ENCODE measurements at regions not wholly inside any gene's neighbourhood (a gene's known extent, or its start where the extent isn't known, plus 50 kb on each side); places are given as distances from the start of the nearest gene placed in this dataset.
A peak's percentile ranks its signal among the peaks of the same experiment; 100 is the strongest.
"Not testable (repeated sequence)": the region's sequence is repeated elsewhere in the genome, so short reads cannot be mapped to it uniquely, and the experiment has no call there.

DNA sequence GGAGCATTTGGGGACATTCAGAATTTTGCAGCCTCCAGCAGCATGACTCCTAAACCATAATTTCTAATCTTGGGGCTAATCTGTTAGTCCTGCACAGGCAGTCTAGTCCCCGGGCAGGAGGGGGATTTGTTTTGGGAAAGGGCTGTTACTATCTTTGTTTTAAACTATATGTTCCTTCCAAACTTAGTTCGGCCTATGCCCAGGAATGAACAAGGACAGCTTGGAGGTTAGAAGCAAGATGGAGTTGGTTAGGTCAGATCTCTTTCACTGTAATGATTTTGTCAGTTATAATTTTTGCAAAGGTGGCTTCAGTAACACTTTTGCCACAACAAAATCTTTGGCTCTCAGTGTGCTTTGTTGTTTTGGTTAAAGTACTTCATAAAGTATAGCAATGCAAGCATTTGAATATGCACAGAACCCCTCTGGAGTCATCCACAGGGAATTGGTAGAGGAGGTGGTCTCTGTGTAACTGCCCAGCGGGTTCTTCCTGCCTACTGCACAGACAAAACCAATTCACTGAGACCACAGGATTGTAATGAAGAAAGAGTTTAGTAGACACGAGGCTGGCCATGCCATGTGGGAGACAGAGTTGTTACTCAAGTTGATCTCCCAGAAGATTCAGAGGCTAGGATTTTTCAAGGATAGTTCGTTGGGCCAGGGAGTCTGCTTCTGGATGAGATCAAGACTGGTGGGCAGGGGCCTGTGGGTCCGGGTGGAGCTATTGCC is 224.1 kb upstream of the MYLIP start:
- DNase-seq (ENCODE audit: low spot score): no peak

DNA sequence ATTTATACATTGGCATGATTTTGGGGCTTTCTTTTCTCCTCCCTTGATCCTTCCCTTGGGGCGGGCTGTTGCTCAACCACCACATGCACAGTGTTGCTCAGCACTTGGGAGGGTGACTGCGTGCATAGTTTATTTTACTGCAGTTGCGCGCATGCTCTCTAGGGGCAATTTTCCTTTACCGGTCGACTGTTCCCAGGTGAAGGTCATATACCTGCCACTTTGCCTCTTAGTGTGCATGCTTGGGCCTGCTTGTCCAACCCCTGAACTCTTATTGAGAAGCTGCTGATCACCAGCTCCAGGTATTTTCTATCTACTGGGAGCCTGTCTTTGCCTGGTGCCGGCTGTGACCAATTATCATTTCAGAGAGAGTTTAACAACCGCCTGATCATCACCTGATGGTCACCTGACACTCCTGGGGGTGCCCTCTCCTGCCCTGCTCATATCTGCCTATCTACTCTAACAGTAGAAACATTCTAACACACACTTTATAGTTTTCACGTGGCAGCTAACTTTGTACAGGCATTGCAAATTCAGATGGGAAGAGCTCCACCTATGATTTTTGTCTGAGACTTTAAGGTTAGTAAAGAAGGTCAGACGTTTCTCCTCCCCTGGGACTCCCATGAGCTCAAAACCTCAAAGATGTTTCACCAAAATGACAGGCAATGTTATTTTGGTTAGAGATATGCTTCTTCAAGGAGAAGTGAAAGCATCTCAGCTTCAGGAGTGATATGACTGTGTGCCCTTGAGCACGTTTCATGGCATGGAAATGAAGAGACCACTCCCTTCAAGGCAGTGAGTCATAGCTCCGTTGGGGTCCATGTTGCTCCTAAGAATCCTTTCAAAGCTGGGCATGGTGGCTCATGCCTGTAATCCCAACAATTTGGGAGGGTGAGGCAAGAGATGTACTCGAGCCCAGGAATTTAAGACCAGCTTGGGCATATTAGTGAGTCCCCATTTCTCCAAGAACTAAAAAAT is 227.5 kb upstream of the MYLIP start:
- DNase-seq (ENCODE audit: low spot score): peak; percentile 55

DNA sequence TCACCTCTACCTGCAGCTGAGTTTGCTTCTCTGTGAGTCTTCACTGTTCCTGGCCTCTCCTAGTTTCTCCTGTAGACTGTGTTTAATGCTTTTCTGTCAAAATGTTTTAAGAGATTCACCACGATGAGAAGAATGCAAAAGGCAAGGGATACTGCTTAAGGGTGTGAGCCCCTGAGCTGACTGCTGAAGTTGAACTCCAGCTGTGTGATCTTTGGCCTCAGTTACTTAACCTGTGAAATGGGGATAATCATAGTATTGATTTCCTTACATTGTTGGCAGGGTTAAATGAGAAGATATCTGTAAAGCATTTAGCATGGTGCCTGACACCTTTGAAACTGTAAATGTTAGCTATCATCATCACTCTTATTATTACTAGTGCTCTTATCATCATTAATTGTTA is 230.2 kb upstream of the MYLIP start:
- no peak for DNase-seq (ENCODE audit: low spot score)

DNA sequence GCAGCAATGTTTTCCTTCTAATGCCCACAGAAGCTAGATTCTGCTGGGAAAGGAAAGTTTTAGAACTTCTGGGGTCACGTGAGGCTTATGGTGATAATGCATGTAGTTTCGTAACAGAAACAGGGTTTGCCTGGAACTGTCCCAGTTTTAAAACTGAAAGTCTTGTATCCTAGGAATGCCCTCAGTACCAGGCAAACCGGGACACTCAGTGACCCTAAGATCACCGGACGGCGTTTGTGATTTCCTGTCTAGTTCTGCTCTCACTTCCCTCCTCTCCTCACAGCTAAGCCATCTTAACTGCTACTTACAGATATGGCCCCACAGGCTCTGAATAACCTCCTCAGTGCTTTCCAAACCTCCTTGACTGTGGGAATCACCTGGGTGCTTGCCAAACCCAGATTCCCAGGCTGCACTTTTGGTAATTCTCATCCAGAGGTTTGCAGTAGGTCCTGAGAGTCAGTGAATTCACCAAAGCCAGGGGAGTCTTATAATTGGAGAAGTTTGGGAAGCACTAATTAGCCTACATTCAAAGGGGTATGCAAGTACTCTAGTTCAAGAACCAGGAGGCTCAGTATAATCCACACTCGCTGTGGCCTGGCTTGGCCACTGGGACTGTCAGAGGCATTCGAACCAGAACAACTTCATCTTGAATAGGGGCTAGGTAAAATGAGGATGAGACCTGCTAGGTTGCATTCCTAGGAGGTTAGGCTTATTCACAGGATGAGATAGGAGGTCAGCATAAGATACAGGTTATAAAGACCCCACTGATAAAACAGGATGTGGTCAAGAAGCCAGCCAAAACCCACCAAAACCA is 231.6 kb upstream of the MYLIP start:
- DNase-seq (ENCODE audit: low spot score): no peak

DNA sequence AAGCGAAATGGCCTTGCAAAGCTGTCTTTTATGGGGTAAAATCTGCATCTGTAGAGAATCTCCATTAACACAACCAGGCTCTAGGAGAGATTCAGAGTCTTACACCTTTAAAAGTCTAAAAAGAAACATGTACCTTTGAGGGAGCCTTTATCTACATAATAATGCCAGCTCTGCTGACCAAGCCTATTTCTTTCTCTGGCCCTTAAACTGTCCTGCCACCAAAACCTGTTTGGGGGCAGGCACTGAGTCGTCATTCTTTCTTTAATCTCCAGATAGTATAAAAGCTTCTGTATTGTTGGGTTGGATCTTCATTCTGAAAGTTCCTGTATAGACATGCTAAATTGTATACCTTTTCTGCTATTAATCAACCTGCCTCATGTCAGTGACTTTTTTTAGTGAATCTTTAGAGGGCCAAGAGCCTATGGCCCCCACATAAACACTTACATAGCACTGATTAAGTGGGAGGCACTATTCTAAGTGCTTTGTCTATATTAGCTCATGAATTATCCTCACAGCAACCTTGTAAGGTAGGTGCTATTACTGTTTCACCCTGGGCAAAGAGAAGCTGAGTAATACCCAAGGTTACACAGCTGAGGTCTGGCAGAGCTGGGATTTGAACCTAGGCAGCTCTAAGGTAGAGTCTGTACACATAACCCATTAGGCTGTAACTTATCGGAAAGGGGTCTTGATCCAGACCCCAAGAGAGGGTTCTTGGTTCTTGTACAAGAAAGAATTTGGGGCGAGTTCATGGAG is 232.3 kb upstream of the DTNBP1 start:
- no peak for DNase-seq (ENCODE audit: low spot score)

DNA sequence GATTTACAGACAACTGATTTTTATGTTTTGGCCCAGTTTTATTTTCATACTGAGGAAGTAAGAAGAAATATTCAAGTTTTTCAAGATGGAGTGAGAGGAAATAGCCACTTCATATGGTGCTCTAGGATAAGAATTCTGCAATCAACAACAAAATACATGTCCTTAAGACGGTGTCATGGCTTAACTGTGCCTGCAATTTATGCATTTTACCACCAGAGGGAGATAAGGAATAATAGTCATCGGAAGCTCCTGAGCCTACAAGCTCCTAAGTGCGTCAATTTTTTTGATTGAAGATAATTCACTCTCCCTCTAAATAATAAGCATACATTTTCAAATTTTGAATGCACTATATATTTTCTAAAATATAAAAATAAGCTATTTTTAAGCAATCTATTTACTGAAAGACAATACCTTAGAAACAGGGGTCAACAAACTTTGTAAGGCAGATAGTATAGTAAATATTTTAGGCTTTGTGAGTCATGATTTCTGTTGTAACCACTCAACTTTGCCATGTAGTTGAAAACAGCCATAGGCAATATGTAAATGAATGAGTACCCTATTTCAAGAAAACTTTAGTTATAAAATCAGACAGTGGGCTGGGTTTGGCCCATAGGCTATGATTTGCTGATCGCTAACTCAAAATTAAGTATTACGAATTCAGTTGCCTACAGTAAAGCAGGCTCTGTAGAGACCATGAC is 230.9 kb upstream of the DTNBP1 start:
- no peak for DNase-seq (ENCODE audit: low spot score)

DNA sequence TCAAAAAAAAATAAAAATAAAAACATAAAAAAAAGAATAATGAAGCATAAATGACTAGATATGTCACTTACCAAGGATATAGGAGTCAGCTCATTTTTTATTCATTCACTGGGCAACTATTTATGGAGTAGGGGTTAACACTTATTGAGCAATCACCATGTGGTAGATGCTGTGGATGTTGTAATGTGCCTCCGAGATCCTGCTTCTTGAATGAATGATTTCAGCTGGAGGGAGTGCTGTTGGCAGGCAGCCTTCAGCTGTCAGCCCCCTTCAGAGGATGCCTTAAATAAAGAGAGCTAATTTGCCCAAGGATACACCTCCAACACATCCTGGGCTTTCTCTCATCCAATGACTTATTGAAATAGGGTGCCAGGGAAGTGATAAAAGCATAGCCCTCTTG is 229.5 kb upstream of the DTNBP1 start:
- DNase-seq (ENCODE audit: low spot score): no peak

DNA sequence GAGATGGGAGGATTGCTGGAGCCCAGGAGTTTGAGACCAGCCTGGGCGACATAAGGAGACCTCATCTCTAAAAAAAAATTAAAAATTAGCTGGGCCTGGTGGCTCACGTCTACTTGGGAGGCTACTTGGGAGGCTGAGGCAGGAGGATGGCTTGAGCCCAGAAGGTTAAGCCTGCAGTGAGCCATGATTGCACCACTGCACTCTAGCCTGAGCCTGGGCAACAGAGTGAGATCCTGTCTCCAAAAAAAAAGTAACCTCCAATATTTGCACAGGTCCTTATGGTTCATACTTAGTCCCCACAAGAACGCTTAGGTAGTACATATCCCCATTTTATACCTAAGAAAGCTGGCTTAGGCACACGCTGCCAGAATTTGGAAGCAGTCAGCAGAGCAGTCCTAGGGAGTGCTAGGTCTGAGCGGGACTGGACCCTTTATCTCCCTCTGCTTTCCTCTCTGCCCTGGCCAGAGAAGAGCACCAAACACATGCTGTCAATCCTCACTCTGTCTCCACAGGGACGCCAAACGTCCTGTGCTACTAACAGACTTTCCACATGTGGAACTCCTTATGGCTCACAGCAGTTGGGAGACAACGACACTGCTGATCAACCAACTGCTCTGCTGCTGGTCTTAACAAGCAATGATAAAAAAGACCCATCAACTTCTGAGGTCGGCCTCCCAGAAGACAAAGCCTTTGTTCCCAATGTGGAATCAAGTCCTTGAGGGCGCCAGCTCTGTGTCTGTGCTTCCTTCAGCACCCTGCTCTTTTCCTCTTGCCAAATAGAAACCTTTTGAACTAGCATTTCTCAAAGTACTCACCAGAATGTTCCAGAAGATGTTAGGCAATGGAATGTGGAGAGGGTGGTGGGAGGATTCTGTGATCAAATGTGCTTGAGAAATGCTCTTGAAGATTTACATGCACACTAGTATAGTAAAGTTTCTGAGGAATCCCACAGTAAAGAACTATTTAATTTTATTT is 226.3 kb upstream of the DTNBP1 start:
- DNase-seq (ENCODE audit: low spot score): no peak

DNA sequence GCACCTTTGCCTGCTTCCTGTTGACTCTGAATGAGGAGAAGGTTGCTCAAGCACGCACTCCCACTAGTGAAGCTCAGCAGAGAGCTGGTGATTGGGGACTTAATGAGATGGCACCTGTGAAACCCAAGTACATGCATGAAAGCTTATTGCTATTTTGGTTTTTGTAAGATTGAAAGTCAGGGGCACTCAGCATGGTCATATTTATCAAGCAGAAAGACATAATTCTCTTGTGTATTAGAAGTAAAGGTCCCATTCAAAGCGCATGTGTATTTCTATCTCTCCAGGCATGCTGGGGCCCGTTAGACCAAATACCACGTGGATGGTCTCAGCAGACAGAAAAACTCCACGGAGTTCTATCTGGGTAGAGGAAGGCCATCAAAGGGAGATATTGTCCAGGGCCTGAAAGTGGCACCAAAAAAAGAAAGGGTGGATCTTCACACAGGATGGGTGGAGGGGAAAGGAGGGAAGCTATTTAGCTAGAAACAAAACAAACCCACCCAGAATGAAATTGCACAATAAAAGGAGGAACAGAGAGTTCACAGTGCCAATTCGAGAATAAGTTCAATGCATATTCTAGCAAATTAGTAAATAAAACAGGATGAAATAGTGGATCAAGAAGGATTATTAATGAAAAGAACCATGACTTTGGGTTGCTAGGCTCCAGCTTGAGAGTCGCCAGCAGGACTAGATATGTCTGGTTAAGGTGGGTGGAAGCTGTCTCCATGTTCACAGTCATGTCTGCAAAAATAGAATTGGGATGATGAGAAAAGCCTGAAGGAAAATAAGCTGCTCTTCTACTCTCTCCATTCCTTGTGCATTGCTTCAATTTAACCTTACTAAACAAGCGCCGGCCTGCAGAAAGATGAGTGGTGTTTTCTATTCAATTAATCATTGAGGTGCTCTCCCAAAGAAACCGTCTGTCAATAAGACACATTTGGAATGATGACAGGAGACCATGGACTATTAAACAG is 224.9 kb upstream of the DTNBP1 start:
- DNase-seq (ENCODE audit: low spot score): no peak

DNA sequence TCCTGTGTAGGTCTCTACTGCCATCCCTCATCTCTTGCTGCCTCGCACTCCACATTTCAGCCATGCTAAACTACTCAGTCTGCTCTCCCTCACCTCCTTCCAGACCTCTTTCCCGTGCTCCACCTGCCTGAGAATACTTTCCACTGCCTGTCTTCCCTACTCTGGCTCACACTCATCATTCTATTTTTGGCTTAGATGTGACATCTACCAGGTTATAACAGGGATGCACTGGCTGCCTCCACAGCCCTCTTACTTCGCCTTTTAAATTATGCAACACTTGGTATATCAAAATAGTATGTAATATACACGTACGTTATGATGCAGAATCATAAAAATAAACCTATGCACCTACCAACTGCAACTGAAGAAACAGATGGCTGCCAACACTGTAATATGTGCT is 222.8 kb upstream of the DTNBP1 start:
- DNase-seq (ENCODE audit: low spot score): no peak

DNA sequence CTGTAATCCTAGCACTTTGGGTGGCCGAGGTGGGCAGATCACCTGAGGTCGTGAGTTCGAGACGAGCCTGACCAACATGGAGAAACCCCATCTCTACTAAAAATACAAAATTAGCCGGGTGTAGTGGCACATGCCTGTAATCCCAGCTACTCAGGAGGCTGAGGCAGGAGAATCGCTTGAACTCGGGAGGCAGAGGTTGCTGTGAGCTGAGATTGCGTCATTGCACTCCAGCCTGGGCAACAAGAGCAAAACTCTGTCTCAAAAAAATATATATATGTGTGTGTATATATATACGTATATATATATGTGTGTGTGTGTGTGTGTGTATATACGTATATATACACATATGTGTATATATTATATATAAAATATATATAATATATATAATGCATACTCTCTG is 220.8 kb upstream of the DTNBP1 start:
- DNase-seq (ENCODE audit: low spot score): not testable (repeated sequence)

DNA sequence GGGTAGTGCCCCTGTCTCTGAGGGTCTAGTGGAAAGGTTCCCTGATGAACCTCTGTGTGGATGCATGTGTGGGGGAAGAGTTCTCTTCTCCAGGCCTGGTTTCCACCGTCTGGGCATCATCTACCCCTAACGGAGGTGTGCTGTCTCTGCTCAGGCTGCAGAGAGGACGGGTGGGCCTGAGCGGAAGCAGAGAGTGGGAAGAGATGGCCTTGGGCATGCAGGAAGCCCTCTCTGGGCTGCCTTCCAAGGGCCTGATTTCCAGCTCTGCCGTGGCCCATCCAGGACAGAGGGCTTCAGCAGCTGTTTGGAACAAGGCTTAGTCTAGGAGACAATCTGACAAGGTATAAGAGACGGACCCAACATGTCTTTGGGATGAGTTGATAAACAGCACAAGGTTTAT is 220.1 kb upstream of the DTNBP1 start:
- DNase-seq (ENCODE audit: low spot score): no peak

DNA sequence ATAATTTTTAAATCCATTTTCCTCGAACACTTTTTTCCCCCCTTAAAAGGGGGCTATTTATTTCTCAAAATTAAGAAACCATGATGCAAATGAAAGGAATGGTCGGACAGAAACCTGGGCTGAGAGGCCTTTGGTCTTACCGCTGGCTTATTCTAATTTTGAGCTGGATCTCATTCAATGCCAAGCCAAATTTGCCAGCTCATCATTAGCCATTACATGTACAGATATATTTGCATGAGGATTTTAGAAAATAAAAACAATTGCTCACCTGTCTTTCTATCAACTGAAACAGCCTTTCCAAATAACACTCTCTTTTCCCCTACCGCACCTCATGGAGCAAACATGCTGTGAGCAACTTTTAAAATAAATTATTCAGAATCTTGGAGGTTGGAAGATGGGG is 219.5 kb upstream of the DTNBP1 start:
- DNase-seq (ENCODE audit: low spot score): no peak

DNA sequence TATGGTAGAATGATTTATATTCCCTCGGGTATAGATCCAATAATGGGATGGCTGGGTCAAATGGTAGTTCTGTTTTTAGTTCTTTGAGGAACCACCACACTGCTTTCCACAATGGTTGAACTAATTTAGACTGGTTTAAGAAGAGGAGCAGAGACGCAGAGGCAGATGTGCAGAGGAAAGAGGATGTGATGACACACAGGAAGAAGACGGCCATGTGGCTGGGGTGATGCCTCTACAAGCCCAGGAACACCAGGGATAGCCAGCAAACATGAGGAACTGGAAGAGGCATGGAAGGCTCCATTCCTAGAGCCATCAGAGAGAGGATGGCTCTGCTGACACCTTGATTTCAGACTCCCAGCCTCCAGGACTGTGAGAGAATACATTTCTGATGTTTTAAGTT is 218.3 kb upstream of the DTNBP1 start:
- no peak for DNase-seq (ENCODE audit: low spot score)

DNA sequence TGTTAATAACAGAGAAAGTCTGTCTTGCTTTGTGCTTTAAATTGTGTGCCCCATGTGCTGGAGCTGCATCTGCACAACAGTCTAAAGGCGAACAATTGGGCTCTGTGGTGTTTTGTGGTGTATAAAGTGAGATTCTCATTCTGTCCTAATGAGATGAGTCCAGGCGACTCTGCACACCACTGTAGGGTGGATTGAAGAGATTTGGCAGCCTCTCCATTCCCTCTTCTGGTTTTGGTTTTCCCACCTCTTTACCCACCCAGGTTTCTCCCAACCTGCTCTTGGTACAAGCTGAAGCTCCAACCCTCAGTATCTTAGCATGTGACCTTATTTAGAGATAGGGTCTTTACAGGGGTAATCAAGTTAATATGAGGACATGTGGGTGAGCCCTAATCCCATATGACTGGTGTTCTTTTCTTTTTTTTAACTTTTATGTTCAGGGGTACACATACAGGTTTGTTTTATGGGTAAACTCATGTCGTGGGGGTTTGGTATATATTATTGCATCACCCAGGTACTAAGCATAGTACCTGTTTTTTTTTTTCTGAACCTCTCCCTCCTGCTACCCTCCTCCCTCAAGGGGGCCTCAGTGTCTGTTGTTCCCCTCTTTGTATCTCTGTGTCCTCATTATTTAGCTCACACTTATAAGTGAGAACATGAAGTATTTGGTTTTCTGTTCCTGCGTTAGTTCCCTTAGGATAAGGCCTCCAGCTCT is 217.6 kb upstream of the DTNBP1 start:
- no peak for DNase-seq (ENCODE audit: low spot score)

DNA sequence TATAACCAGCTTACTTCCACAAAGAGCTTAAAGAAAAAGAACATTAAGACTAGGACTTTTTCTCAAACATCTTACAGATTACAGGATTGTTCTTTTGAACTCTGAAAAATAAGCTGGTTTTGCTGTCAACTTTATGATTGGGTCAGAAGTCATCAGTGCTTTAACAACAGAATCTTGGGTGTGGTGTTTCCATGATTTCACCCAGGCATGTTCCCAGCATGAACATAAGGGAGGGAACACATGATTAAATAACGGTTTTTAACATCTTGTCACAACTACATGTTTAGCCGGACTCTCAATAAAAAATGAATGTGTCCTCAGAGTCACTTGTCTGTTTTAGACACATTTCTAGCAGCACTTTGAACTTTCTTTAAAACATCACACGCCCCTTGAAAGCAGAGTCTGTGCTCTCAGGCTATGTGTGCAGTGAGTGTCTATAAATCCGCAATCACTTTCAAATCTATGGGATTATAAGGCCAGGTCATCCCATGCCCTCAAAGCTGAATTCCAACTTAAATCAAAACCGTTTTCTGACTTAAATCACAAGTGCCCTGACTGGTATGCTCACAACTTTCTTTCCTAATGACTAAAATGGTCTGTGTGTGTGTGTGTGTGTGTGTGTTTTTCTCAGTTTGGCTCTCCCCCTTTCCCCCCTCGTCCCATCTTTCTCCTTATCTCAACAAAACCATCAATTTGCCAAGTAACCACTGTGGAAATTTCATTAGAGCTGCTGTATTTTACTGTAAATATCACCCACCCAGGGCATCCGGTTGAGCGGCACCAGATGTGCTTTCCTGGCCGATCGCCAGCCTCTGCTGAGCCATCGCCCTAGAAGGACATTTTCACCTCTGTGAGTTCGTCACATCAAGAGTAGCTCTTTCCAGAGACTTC is 216.8 kb upstream of the DTNBP1 start:
- DNase-seq (ENCODE audit: low spot score): peak; percentile 70

DNA sequence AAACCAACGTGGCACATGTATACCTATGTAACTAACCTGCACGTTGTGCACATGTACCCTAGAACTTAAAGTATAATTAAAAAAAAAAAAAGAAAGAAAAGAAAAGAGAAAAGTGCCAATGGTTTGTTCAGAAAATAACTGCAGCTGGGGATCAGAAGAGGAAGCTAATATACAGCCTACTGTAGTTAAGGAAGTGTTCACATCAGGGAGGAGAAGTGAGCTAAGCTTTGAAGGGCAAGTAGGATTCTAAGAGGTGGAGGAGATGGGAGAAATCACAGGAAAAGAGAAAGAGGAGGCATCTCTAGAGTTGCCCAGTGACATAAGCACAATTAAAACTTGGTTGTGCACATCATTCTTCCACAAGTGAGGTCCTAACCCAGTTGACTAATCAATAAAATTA is 214.4 kb upstream of the DTNBP1 start:
- DNase-seq (ENCODE audit: low spot score): no peak
